Stimulated activated effector memory CD8-positive, alpha-beta T cell treated with anti-CD3 and anti-CD28 coated beads, Interleukin-12 subunit alpha, Interleukin-12 subunit beta, amount 100 ng/mL, for 72 hours (primary cell): ENCODE measurements at regions not wholly inside any gene's neighbourhood (a gene's known extent, or its start where the extent isn't known, plus 50 kb on each side); places are given as distances from the start of the nearest gene placed in this dataset.
"Not testable (repeated sequence)": the region's sequence is repeated elsewhere in the genome, so short reads cannot be mapped to it uniquely, and the experiment has no call there.

Experiments
- ATAC-seq: fragments of 150-1000 bp; cut with Tn5 transposase; 2 replicates; pipeline ENCODE4 v1.10.0; 2021
- DNase-seq, 2 donors: peaks; one replicate each; pipeline ENCODE4 v3.0.0; 2021 to 2022; ENCODE audit warnings: low spot score in 2 of 2
- H3K27ac Mint-ChIP-seq: one replicate; pipeline ENCODE4 v1.8.0; 2022; ENCODE audit warnings: mild to moderate bottlenecking, mixed read lengths
- H3K36me3 Mint-ChIP-seq: one replicate; pipeline ENCODE4 v1.8.0; 2022; ENCODE audit warnings: mild to moderate bottlenecking, mixed read lengths
- H3K4me1 Mint-ChIP-seq: one replicate; pipeline ENCODE4 v1.8.0; 2022; ENCODE audit warnings: mixed read lengths
- H3K4me3 Mint-ChIP-seq: one replicate; pipeline ENCODE4 v1.8.0; 2022; ENCODE audit warnings: mild to moderate bottlenecking, mixed read lengths
- H3K9me3 Mint-ChIP-seq: one replicate; pipeline ENCODE4 v1.8.0; 2022; ENCODE audit warnings: mixed read lengths

DNA sequence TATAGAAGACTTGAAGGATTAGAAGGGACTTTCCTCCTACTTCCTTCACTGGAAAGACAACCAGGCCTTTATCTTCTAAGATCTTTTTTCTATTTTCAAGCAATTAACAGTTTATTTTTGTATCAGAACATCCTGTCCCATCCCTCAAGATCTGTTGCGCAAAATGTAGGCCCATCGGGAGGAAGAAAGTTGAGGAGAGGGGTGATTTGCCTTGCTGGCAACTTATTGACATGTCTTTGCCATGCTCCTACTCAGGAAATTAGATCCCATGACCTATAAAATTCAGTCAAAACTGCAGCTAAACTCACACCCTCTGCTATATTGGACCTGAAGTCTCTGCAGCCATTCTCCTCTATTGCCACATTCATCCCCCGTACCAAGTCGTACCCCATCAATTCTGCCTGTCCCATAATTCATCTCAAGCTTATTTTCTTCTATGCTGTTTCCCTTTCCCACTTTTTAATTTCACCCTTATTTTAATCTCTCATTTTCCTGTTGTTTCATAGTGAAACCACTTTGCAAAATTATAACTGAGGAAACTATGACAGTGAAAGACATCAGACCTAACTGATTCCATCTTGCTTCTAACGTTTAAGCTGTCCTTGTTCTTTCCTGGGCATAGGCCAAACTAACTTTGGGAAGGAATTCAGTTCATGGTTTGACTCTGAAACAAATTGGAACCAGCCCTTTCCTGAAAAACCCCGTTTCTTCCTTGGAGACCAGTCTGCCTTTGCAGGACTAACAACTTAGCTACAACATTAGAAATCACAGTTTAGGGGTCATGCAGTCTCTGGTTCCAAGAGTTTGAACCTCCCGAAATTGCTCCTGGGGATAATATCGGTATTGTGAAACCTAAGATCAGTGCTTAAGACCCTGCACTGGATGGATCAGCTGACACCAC, 195.7 kb upstream of the PTBP2 start:
- ATAC-seq = no peak
- DNase-seq = no peak
- H3K27ac Mint-ChIP-seq = no peak overlapping the region
- no peak overlapping the region for H3K4me3 Mint-ChIP-seq
- H3K9me3 Mint-ChIP-seq = peaks cover 21% of the 10 kb centered on the region
- no peaks in the 10 kb centered on the region for H3K36me3 Mint-ChIP-seq
- no peaks in the 10 kb centered on the region for H3K4me1 Mint-ChIP-seq

GRCh38 chr1:96528672-96529071, 192.9 kb upstream of the PTBP2 start:
- H3K4me3 Mint-ChIP-seq = not testable (repeated sequence)
- peaks cover 24% of the 10 kb centered on the region for H3K9me3 Mint-ChIP-seq

GRCh38 chr1:96533820-96534219, 187.8 kb upstream of the PTBP2 start:
- H3K36me3 Mint-ChIP-seq = no peaks in the 10 kb centered on the region
- H3K4me3 Mint-ChIP-seq = no peak overlapping the region
- DNase-seq = no peak
- H3K4me1 Mint-ChIP-seq = no peaks in the 10 kb centered on the region
- ATAC-seq = no peak
- peaks cover 9% of the 10 kb centered on the region for H3K9me3 Mint-ChIP-seq
- no peak overlapping the region for H3K27ac Mint-ChIP-seq

More at GRCh38 chr1:96528672-96529071, 192.9 kb upstream of the PTBP2 start:
- H3K27ac Mint-ChIP-seq, DNase-seq, H3K36me3 Mint-ChIP-seq, H3K4me1 Mint-ChIP-seq, ATAC-seq: not testable (repeated sequence)

GRCh38 chr1:96536581-96536980, 185.0 kb upstream of the PTBP2 start:
- ATAC-seq (no peak), DNase-seq (no peak)
- H3K27ac Mint-ChIP-seq = no peak overlapping the region
- H3K4me1 Mint-ChIP-seq = no peaks in the 10 kb centered on the region
- no peak overlapping the region for H3K4me3 Mint-ChIP-seq
- no peaks in the 10 kb centered on the region for H3K36me3 Mint-ChIP-seq
- H3K9me3 Mint-ChIP-seq = no peaks in the 10 kb centered on the region

GRCh38 chr1:96538111-96538641, 183.4 kb upstream of the PTBP2 start:
- Mint-ChIP-seq H3K4me1 (no peaks in the 10 kb centered on the region), H3K4me3 (no peak overlapping the region), H3K9me3 (peaks cover 2% of the 10 kb centered on the region), H3K27ac (no peak overlapping the region), H3K36me3 (no peaks in the 10 kb centered on the region)
- DNase-seq (no peak), ATAC-seq (no peak)

DNA sequence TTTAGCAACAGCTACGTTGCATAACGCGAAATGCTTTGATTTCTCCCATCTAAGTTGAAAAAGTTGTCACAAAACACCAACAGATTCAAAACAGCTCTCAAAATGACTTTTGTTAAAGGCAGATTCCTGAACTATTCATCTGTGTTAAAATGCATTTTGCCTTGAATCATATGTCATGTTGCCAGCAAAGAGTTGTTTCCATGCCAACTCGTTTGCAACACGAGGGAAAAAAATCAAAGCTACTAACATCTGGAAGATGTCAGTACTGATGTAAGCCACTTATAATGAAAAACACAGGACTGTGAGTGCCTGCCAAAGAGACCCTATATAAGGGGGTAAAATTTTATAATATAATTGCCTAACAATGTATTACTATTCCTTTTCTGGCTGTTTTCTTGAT, 182.7 kb upstream of the PTBP2 start:
- Mint-ChIP-seq H3K27ac (no peak overlapping the region), H3K4me1 (no peaks in the 10 kb centered on the region), H3K9me3 (peaks cover 2% of the 10 kb centered on the region), H3K36me3 (no peaks in the 10 kb centered on the region), H3K4me3 (no peak overlapping the region)
- DNase-seq (no peak), ATAC-seq (no peak)

DNA sequence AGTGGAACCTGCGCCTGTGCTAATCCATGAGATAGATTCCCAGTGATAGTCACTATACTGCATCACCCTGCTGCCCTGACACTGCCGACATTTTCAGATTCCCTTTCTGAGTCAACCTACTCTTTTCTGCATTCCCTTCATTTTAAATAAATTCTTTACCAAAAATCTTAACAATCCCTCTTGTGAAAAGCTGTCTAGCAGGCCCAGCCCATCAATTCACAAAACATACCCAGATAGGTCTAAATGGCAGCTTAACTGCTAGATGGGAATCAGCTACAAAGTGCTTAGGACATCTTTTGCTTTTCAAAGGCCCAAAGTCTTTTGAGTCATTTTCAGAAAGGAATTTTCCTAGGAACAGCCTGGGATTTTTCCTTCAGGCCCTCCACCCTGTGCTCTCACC, 180.1 kb upstream of the PTBP2 start:
- ATAC-seq (no peak), DNase-seq (no peak)
- Mint-ChIP-seq H3K36me3 (no peaks in the 10 kb centered on the region), H3K4me3 (no peak overlapping the region), H3K4me1 (no peaks in the 10 kb centered on the region), H3K9me3 (peaks cover 2% of the 10 kb centered on the region), H3K27ac (no peak overlapping the region)

DNA sequence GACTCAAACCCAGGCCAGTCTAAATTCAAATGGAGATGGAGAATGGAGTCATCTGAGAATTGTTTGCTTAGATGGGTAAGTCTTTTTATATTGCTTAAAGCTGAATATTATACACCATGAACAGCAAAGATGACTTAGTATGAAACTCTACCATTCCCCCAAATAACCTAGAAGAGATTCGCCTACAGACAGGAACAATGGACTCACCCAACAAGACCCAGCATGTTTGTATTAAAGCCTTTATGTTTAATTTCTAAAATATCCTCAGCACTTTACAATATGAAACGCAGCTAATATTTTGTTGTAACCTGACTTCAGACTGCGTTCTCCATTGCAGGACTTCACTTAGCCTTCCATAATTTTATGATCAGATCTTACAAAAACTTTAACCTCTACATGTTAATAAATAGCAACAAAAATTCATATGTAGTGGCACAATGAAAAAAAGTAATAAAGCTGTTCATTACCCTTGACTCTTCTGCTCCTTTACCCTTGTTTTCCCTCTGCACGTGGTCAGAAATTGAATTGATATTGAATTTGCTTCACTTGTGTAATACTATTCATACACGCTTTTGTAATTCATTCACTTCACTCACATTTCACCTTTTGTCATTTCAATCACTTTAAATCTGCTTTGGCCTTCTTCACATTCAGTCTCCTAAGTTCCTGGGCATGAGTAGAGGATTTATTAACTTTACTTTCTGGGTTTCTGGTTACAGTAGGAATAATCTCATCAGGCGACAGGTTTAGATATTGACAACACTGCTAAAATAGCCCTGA, 177.3 kb upstream of the PTBP2 start:
- ATAC-seq = no peak

GRCh38 chr1:96544831-96545221, 176.8 kb upstream of the PTBP2 start:
- H3K4me3 Mint-ChIP-seq = no peak overlapping the region
- ATAC-seq (no peak), DNase-seq (no peak)
- no peaks in the 10 kb centered on the region for H3K4me1 Mint-ChIP-seq
- peaks cover 2% of the 10 kb centered on the region for H3K9me3 Mint-ChIP-seq
- H3K27ac Mint-ChIP-seq = no peak overlapping the region
- H3K36me3 Mint-ChIP-seq = no peaks in the 10 kb centered on the region

More for the DNA sequence above, 177.3 kb upstream of the PTBP2 start:
- Mint-ChIP-seq H3K36me3 (no peaks in the 10 kb centered on the region), H3K4me1 (no peaks in the 10 kb centered on the region), H3K27ac (no peak overlapping the region), H3K4me3 (no peak overlapping the region), H3K9me3 (peaks cover 2% of the 10 kb centered on the region)
- DNase-seq = no peak

GRCh38 chr1:96545935-96546656, 175.5 kb upstream of the PTBP2 start:
- H3K36me3 Mint-ChIP-seq = no peaks in the 10 kb centered on the region
- H3K27ac Mint-ChIP-seq = no peak overlapping the region
- no peaks in the 10 kb centered on the region for H3K4me1 Mint-ChIP-seq
- no peak overlapping the region for H3K4me3 Mint-ChIP-seq
- ATAC-seq = no peak
- no peak for DNase-seq
- H3K9me3 Mint-ChIP-seq = peaks cover 2% of the 10 kb centered on the region

- H3K4me1 Mint-ChIP-seq = no peaks in the 10 kb centered on the region
- ATAC-seq (no peak), DNase-seq (no peak)
- H3K27ac Mint-ChIP-seq = no peak overlapping the region
- H3K9me3 Mint-ChIP-seq = no peaks in the 10 kb centered on the region
- H3K36me3 Mint-ChIP-seq = no peaks in the 10 kb centered on the region
- H3K4me3 Mint-ChIP-seq = no peak overlapping the region
These were observed 171.5 kb upstream of the PTBP2 start for GRCh38 chr1:96550061-96550460.

DNA sequence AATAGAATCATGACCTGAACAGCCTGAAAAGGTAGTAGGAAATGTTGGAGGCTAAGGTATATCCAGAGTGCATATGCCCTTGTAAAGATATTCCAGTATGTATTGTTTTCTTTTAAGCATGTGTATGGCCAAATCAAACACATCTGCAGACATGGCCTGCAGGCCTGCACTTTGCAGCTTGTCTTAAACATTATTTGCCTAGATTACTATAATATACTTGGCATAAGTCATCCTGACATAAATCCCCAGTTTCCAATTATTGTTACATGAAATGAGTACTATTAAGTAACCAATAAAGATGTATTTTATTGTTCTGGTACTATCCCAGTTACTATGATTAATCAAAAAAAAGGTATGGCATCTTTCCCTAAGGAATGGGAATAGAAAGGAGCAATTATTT, 169.1 kb upstream of the PTBP2 start:
- ATAC-seq (no peak), DNase-seq (no peak)
- Mint-ChIP-seq H3K4me3 (no peak overlapping the region), H3K4me1 (no peaks in the 10 kb centered on the region), H3K27ac (no peak overlapping the region), H3K36me3 (no peaks in the 10 kb centered on the region), H3K9me3 (no peaks in the 10 kb centered on the region)

DNA sequence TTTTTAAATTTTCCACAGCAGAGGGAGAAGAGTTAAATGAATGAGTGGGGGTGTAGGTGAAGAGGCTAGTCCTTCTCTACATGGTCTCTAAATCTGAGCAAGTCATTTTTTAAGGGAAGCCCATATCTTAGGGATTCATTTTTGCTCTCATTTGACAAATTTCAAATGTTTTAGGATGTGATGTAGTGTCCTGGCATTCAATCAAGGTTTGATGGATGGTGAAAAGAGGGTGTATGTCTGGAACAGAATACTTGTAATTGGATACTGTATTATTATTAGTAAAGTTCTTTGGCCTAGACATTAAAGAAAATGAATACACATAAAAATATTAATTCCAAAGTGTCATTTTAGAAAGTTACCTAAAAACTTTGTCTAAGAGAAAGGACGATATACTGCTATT, 167.8 kb upstream of the PTBP2 start:
- Mint-ChIP-seq H3K4me3 (no peak overlapping the region), H3K27ac (no peak overlapping the region), H3K36me3 (no peaks in the 10 kb centered on the region), H3K4me1 (no peaks in the 10 kb centered on the region), H3K9me3 (no peaks in the 10 kb centered on the region)
- no peak for DNase-seq
- ATAC-seq = no peak

- no peak for DNase-seq
- no peak overlapping the region for H3K4me3 Mint-ChIP-seq
- ATAC-seq = no peak
- no peak overlapping the region for H3K27ac Mint-ChIP-seq
- no peaks in the 10 kb centered on the region for H3K4me1 Mint-ChIP-seq
- no peaks in the 10 kb centered on the region for H3K9me3 Mint-ChIP-seq
- no peaks in the 10 kb centered on the region for H3K36me3 Mint-ChIP-seq
These were observed 167.2 kb upstream of the PTBP2 start for GRCh38 chr1:96554364-96554763.

DNA sequence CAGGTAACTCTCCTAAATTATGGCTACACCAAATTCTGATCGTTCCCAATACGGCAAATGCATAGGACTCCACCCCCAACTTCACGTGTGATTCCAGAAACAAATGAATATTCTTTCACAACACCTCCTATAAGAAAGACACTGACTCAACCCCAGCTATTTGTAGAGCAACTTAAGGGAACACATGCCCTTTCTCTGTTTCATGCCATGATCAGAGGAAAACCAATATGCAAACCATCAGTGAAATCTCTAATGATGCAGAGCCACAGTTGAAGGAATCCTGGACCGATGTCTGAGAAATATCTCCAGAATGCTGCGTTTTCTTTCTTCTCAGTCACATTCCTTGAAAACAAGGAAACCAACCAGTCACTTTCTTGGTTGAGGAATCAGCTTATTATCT, 164.2 kb upstream of the PTBP2 start:
- no peaks in the 10 kb centered on the region for H3K4me1 Mint-ChIP-seq
- no peak overlapping the region for H3K4me3 Mint-ChIP-seq
- H3K27ac Mint-ChIP-seq = no peak overlapping the region
- H3K36me3 Mint-ChIP-seq = no peaks in the 10 kb centered on the region
- no peak for DNase-seq
- no peaks in the 10 kb centered on the region for H3K9me3 Mint-ChIP-seq
- ATAC-seq = no peak
